ENCODE measurements at regions not wholly inside any gene's neighbourhood (a gene's known extent, or its start where the extent isn't known, plus 50 kb on each side); places are given as distances from the start of the nearest gene placed in this dataset.

DNA sequence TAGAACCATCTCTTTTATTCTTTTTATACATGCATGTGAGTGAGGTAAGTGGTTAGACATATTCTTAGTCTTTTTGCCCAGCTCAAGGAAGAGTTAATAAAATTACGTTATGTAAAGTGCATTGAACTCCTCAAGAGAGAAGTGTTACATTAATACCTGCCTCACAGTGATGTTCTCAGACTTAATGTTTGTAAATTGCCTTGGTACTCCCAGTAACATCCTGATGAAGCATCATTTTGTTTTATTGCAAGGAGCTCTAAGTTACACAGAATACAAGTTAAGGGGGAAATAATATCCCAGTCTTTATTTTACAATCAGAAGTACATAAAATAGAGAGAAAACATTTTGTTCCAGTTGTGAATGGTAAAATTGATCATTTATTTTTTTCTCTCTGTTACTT is 89.5 kb upstream of the ARRDC3 start:
- Histone ChIP-seq H3K4me1 (no peaks in the 10 kb centered on the region), H3K36me3 (no peaks in the 10 kb centered on the region), H3K4me3 (no peak overlapping the region), H3K9me3 (no peaks in the 10 kb centered on the region), H3K27me3 (no peaks in the 10 kb centered on the region), H3K27ac (no peak overlapping the region)
- no peak for TF ChIP-seq POLR2A (IDR thresholded peaks at IDR 0.05)
- no peak for TF ChIP-seq EP300 (IDR thresholded peaks at IDR 0.05)
- TF ChIP-seq POLR2AphosphoS5 (IDR thresholded peaks at IDR 0.05) = no peak
- TF ChIP-seq, protein P1, sequence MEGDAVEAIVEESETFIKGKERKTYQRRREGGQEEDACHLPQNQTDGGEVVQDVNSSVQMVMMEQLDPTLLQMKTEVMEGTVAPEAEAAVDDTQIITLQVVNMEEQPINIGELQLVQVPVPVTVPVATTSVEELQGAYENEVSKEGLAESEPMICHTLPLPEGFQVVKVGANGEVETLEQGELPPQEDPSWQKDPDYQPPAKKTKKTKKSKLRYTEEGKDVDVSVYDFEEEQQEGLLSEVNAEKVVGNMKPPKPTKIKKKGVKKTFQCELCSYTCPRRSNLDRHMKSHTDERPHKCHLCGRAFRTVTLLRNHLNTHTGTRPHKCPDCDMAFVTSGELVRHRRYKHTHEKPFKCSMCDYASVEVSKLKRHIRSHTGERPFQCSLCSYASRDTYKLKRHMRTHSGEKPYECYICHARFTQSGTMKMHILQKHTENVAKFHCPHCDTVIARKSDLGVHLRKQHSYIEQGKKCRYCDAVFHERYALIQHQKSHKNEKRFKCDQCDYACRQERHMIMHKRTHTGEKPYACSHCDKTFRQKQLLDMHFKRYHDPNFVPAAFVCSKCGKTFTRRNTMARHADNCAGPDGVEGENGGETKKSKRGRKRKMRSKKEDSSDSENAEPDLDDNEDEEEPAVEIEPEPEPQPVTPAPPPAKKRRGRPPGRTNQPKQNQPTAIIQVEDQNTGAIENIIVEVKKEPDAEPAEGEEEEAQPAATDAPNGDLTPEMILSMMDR (IDR thresholded peaks at IDR 0.05) = no peak
- 78 to 86% methylated on average over 1 of the region's 1 CpG for WGBS, 2 donors (ENCODE audit: low coverage in 1 of 2)
- no peak for ATAC-seq

DNA sequence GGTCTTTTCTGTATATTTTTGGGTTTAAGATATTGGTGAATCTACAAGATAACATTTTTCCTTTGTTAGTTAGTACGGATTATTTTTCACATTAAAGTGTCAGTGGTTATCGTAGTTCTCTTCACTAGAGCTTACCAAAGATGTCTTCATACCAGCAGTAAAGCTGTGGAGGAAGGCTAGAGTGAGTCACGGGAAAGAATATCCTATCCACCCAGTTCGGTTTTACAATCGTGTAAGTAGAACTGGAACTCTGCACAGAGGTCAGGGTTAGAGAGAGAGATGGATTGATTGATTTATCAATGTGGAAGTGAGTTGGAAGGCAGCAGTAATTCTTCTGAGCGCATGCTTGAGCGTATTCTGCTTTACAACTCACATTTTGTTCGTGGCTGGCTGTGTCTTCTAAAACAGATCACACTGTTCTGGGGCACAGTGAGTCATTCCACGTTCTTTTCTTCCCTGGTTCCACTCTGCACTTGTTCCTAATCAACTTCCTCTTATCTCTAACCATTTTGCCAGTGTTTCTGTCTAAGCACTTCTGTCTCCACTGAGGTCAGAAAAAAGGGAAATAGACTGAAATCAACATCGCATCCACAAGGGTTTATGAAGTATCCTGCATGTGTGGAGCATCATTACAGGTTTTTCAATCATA is 86.5 kb upstream of the ARRDC3 start:
- Histone ChIP-seq H3K27ac (no peak overlapping the region), H3K4me1 (no peaks in the 10 kb centered on the region), H3K36me3 (no peaks in the 10 kb centered on the region), H3K9me3 (no peaks in the 10 kb centered on the region), H3K4me3 (no peak overlapping the region), H3K27me3 (no peaks in the 10 kb centered on the region)
- TF ChIP-seq EP300 (IDR thresholded peaks at IDR 0.05) (no peak), POLR2AphosphoS5 (IDR thresholded peaks at IDR 0.05) (no peak), POLR2A (IDR thresholded peaks at IDR 0.05) (no peak)
- TF ChIP-seq, protein P1 (IDR thresholded peaks at IDR 0.05) = no peak
- ATAC-seq = peak; percentile 63
- WGBS, 2 donors (ENCODE audit: low coverage in 1 of 2) = 78 to 84% methylated on average over 9 to 10 of the region's 10 CpGs

DNA sequence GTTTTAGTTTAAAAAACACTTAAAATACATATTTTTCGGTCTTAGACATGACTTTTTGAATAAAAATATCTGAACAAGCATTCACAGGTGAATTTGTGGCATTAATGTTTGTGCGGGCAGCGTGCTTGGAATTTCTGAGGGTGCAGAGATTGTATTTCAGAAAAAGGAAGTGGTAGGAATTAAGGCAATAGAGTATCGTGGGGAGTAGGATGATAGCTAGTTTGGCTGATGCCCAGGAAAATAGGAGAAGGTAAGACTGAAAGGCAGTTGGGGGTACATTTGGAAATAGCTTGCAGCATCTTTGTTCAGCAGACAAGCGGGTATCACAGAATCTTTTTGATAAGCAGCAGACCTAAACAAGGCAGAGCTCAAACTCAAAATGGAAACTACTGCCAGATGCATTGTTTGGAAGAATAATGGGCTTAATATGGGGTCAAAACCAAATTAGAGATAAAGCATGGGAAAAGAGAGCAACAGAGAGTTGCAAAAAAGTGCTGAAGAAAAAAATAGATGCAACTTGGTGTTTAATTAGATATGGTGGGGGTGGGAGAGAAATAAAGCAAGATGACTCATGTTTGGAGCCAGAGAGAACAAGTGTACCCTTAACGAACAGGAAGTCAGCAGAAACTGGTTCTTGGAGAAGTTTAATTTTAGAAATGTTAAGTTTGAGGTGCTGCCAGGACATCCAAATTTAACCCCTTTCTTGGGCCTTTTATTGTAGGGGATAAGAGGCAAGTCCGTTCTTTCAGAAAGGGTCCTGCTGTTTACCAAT is 85.7 kb upstream of the ARRDC3 start:
- Histone ChIP-seq H3K4me3 (no peak overlapping the region), H3K4me1 (no peaks in the 10 kb centered on the region), H3K27me3 (no peaks in the 10 kb centered on the region), H3K36me3 (no peaks in the 10 kb centered on the region), H3K27ac (no peak overlapping the region), H3K9me3 (no peaks in the 10 kb centered on the region)
- TF ChIP-seq EP300 (IDR thresholded peaks at IDR 0.05) (no peak), POLR2A (IDR thresholded peaks at IDR 0.05) (no peak), POLR2AphosphoS5 (IDR thresholded peaks at IDR 0.05) (no peak)
- TF ChIP-seq, protein P1 (IDR thresholded peaks at IDR 0.05) = no peak
- WGBS, 2 donors (ENCODE audit: low coverage in 1 of 2) = 61 to 71% methylated on average over 4 to 7 of the region's 7 CpGs
- peak; percentile 44 for ATAC-seq

DNA sequence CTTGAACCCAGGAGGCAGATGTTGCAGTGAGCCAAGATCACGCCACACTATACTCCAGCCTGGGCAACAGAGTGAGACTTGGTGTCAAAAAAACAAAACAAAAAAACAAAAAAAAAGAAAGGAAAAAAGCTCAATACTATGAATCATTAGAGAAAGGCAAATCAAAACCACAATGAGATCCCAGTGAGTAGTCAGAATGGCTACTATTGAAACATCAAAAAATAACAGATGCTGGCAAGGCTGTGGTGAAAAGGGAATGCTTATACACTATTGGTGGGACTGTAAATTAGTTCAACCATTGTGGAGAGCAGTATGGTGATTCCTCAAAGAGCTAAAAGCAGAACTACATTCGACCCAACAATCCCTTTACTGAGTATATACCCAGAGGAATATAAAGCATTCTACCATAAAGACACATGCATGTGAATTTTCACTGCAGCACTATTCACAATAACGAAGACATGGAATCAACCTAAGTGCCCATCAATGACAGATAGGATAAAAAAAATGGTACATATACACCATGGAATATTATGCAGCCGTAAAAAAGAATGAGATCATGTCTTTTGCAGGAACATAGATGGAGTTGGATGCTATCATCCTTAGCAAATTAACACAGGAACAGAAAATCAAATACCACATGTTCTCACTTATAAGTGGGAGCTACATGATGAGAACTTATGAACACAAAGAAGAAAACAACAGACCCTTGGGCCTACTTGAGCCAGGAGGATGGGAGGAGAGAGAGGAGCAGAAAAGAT is 81.9 kb upstream of the ARRDC3 start:
- no peaks in the 10 kb centered on the region for H3K9me3 ChIP-seq
- no peak for ATAC-seq
- TF ChIP-seq POLR2AphosphoS5 (IDR thresholded peaks at IDR 0.05) = no peak
- TF ChIP-seq POLR2A (IDR thresholded peaks at IDR 0.05) = no peak
- no peak for TF ChIP-seq EP300 (IDR thresholded peaks at IDR 0.05)
- TF ChIP-seq, protein P1 (IDR thresholded peaks at IDR 0.05) = no peak
- 94 to 95% methylated on average over 4 of the region's 4 CpGs for WGBS, 2 donors (ENCODE audit: low coverage in 1 of 2)
- no peaks in the 10 kb centered on the region for H3K4me1 ChIP-seq
- H3K36me3 ChIP-seq = no peaks in the 10 kb centered on the region
- H3K27ac ChIP-seq = no peak overlapping the region
- no peak overlapping the region for H3K4me3 ChIP-seq
- H3K27me3 ChIP-seq = no peaks in the 10 kb centered on the region
